Stimulated activated CD8-positive, alpha-beta memory T cell treated with anti-CD3 and anti-CD28 coated beads, Interleukin-12 subunit alpha, Interleukin-12 subunit beta, amount 100 ng/mL, for 24 hours (primary cell): ENCODE measurements at regions not wholly inside any gene's neighbourhood (a gene's known extent, or its start where the extent isn't known, plus 50 kb on each side); places are given as distances from the start of the nearest gene placed in this dataset.

Experiments used
- DNase-seq: peaks from one replicate; pipeline ENCODE4 v3.0.0-alpha.2; 2020; ENCODE audit errors: extremely low read depth

DNA sequence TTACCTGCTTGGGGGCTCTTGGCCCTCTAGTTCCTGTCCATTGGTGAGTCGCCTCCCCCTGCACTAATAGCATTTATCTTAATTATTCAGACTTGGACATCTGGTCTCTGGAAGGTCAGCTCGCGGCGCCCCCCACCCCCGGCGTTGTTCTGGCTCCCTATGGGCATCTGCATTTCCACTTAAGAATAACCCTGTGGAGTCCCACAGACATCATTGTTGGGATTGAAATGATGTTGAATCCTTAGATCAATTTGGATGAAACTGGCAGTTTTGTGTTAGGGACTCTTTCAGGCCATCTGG, 313.8 kb upstream of the HS6ST1 start:
- DNase-seq, result no peak

GRCh38 chr2:128633501-128633900, 314.8 kb upstream of the HS6ST1 start:
- DNase-seq, result no peak

DNA sequence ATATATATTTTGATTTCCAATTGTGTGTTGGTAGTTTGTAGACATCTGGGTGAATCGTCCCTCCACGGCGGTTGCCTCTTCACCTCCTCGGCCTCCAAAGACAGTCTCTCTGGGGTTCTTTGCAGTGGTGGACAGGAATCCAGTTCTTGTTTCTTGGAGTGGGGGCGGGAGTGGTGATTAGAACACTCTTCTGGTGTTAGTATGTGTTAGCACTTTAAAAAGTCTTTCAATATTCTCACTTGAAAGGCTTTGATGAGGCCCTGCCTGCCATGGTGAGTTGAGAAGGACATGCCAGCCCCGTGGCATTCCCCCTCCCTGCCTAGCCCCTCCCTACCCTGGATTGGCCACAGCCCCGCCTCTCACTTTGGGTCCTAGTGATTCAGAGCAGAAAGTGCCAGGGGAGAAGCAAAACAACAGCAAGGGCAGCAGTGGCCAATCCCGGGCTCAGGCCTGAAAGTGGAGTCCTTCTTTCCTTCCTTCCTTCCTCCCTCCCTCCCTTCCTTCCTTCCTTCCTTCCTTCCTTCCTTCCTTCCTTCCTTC, 316.8 kb upstream of the HS6ST1 start:
- DNase-seq, result no peak

DNA sequence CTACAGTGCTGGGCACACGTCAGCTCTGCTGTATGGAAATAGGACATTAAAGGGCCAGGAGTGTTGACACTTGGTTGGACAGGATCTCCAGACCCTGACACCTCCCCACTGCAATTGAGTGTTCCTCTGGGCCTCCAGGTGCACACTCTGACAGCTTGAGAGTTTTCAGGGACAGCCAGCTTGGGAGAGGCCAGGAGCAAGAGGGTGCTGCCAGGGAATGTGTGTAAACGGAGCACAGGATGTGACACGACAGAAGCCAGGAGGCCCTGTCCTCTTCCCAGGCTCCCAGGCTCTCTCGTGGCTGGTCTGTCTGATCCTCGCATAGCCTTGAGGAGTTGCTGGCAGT, 318.1 kb upstream of the HS6ST1 start:
- DNase-seq, result no peak

DNA sequence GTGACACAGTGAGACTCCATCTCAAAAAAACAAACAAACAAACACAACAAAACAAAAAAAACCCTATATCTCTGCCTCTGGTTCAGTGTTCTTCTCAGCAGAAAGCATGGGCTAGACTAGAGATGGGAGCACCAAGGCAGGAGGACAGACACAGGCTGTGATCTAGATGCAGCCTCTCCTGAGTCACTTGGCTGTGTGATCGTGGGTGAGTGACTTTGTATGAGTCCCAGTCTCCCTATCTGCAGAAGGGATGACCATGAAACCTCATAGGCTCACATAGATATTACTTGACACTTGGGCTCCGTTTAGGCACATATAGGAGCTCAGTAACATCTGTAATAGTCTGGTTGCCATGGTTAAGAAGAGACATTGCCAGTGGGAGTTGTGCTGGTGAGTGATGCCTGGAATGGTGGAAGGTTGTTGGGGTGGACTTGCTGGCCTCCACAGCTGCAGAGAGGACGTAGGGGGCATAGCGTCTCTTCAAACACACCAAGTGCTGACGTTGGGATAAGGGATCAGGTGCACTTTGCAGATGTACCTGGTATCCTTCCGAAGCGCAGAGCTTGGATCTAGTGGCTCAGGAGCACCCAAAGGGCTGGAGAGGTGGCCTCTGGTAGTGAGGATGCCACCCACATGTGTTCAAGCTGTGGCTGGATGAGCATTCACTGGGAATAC, 318.9 kb upstream of the HS6ST1 start:
- DNase-seq, result no peak

- no peak for DNase-seq
These were observed 319.9 kb upstream of the HS6ST1 start for GRCh38 chr2:128638341-128639119.

DNA sequence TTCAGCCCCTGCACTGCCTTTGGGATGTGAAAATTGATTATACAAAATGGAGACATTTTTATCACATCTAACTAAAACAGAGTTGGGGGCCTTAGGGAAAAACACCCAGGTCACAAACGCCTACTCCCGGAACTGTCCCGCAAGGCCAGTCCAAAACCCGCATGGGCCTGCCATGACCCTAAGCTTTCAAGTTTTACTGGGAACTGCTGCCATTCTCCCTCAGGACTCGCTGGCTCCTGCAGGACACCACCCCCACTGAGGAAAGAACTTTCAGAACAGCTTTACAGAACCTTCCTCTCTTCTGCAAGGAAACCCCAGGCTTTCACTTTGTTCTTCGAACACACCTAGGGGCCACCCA, 320.4 kb upstream of the HS6ST1 start:
- DNase-seq, result no peak

DNA sequence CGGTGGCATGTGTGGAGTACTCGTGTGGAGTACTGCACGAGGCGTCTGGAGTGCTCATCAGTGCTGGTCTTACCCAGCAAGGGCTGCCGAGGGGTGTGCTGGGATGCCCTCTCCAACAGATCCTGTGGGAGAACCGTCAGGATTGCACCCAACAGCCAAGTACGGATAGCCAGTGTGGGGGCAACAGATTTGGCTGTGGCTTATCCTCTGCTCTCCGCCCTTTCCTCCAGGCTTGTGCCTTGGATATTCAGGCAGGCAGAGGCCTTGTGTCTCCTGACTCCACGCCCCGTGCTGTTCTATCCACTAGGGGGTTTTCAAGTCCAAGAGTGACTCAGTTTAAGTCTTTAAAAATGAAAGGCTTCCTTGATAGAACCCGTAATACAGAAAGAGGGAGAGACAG, 321.0 kb upstream of the HS6ST1 start:
- DNase-seq, result no peak

DNA sequence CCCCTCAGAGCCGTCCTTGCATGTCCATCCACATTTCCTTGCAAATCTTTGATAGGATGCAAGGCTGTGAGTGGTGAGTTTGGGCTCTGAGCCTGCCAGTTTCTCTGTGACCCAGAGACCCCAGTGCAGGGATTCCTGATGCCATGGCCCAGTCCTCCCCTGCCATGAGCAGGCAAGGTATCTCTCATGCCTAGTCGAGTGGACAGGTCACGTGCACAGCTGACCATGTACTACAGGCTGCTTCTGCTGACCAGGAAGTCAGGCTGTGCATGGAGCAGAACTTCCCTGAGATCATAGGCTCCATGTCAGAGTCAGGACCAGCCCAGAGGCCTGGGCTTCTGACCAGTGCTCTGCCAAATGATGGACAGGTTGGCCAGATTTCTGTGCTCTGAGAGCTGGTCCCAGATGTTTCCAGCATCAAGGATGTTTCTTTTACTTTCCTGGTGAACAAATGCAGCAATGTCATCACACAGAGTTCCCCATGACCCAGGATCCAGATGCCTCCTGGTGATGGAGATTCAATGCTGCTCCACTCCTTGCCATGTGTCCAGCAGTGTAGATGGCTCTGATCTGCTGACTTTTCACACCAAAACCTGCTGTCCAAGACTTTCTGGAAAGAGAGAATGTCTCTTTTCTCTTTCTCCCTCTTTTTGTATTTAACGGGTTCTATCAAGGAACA, 321.6 kb upstream of the HS6ST1 start:
- DNase-seq, result no peak

DNA sequence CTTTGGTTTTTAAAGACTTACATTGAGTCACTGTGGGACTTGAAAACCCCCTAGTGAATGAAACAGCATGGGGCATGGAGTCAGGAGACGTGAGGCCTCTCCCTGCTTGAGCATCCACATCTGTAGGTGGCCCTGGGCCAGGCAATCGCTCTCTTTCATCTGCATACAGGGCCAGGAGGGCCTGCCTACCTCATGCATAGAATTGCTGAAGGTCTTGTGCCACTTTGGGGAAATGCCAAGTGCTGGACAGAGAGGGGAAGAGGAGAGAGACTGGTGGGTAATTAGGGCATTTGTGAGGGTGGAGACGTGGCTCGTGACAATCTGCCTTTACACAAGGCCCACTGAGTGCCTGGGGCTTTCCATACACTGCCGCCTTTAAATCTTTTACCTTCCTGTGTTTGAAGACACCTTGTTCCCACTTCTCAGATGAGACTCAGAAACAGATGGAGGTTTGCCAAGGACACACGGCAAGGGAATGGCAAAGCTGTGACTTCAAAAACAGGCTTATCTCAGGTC, 322.2 kb upstream of the HS6ST1 start:
- no peak for DNase-seq

DNA sequence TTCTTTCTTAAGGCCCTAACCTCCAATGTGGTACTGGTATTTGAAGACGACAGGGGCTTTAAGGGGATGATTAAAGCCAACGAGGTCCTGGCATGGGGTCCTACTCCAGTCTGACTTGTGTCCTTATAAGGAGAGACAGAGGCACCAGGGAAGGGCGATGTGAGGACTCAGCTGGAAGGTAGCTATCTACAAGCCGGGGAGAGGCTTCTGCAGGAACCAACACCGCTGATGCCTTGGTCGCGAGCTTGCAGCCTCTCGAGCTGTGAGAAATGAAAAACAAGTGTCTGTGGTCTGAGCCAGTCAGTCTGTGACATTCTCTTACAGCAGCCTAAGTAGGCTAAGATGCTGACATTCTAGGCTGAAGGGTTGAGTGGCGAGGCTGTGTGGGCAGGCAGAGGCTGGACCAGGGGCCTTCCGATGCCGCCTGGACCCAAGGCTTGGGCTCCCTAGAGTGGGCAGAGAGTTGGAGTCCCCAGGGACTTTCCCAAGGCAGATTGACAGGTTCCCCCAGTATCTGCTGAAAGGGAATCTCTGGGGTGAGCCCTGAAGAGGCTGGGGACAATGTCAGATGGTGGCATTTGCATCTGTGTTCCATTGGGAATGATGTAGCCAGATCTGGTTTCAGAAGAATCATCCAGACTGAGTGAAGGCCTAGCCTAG, 322.9 kb upstream of the HS6ST1 start:
- no peak for DNase-seq

DNA sequence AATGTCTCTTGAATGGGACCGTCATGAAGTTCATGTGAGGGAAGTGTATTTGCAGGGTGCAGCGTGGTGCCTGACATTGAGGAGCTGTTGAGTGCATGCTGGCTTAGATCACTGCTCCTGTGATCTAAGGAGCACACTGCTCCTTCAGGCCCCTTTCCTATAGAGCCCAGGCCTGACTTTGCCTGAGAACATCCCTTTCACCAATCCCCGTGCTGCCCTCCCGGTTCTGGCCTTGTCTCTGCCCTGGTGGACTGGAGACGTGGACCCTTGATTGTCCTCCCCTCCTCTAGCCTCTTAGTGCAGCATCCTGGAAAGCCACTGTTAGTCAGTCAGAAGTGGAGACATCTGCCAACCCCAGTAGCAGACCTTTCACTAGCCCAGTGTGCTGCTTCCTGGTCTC, 323.6 kb upstream of the HS6ST1 start:
- DNase-seq, result no peak

GRCh38 chr2:128642821-128643220, 324.2 kb upstream of the HS6ST1 start:
- no peak for DNase-seq

GRCh38 chr2:128643221-128644065, 324.8 kb upstream of the HS6ST1 start:
- DNase-seq, result no peak

- no peak for DNase-seq
These were observed 325.5 kb upstream of the HS6ST1 start for GRCh38 chr2:128644156-128644555.

DNA sequence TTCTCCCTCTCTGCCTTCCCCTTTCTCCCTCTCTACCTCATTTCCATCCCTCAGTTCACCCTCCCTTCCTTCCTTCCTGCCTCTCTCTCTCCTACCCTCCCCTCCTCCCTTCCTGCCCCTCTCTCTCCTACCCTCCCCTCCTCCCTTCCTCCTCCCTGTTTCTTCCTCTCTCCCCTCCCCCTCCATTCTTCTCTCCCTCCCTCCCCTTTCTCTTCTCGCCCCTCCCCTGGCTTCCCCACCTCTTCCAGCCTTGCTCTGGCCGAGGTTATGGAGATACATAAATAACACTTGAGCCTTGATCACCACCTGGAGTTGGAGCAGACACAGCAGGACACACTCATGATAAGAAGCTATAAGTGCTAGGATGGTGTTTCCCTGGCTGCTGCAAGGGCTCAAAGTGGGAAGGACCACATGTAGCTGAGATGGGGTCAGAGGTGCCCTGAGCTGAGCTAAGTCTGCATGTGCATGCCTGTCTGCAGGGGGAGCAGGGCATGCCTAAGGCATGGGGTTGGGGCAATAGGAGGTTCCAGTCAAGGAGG, 326.1 kb upstream of the HS6ST1 start:
- no peak for DNase-seq

DNA sequence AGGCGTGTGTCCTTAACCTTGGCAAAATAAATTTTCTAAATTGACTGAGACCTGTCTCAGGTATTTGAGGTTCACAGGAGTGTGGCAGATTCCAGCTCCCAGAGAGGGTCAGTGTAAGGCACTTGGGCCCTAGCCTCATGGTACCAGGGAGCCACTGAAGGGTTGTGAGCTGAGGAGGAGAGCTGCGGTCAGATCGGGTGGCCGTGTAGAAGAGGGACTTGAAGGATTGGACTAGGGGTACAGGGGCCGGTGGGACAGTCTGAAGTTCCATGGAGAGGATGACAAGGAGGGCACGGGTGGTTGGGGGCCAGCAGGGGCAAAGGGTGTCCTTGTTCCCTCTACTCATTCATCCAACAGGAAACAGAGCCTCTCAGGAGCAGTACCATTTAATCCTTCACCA, 327.0 kb upstream of the HS6ST1 start:
- no peak for DNase-seq

DNA sequence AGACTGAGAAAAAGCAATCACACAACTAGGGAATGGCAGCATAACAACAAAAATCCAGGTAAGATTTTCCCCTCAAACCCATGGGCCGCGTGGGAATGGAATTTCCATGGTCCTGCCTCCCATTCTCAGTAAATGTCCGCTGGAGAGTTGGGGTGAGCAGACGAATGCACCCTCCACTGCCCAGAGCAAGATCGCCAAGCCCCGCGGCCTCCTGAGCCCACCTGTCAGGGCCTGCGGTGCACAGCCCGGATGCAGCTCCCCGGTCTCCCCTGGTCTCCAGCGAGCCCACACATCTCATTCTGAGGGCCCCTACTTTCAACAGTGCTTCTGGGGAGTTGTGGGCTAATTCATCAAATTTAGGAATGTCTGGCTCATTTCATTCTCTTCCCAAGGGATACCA, 327.4 kb upstream of the HS6ST1 start:
- DNase-seq, result no peak

GRCh38 chr2:128646691-128647090, 328.0 kb upstream of the HS6ST1 start:
- no peak for DNase-seq

DNA sequence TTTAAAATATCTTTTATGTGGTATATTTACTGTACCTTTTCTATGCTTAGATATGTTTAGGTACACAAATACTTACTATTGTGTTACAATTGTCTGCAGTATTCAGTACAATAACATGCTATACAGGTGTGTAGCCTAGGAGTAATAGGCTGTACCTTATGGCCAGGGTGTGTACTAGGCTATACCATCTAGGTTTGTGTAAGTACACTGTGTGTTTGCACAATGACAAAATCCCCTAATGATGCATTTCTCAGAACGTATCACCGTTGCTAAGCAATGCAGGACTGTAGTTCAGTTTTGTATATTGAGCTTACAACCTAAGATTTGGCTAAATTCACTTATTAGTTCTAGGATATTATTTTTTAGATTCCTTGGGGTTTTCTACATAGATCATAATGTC, 332.3 kb upstream of the HS6ST1 start:
- DNase-seq, result no peak

- DNase-seq, result no peak
These were observed 335.7 kb upstream of the HS6ST1 start for GRCh38 chr2:128654408-128654807.
